ENCODE measurements at regions not wholly inside any gene's neighbourhood (a gene's known extent, or its start where the extent isn't known, plus 50 kb on each side); places are given as distances from the start of the nearest gene placed in this dataset.

- H3K14ac ChIP-seq (ENCODE audit: insufficient read depth, low read length), result no peak overlapping the region
- no peaks in the 10 kb centered on the region for H3K9me3 ChIP-seq (ENCODE audit: control insufficient read depth, low read depth, low read length)
- H2BK15ac ChIP-seq (ENCODE audit: low read depth, low read length), result no peak overlapping the region
- no peaks in the 10 kb centered on the region for H3K79me1 ChIP-seq (ENCODE audit: insufficient read depth, low read depth, low read length, poor library complexity, severe bottlenecking)
- H2BK5ac ChIP-seq (ENCODE audit: insufficient read length, low read length), result no peak overlapping the region
- H2BK120ac ChIP-seq (ENCODE audit: low read depth, low read length, poor library complexity, severe bottlenecking), result no peak overlapping the region
- H2AK5ac ChIP-seq (ENCODE audit: insufficient read length, low read length), result no peak overlapping the region
- peaks cover 27% of the 10 kb centered on the region for H3K27me3 Mint-ChIP-seq (ENCODE audit: low read depth)
- no peak overlapping the region for H3T11ph ChIP-seq (ENCODE audit: low read length)
- H3K56ac ChIP-seq (ENCODE audit: insufficient read length, low read depth, low read length), result no peak overlapping the region
- no peak overlapping the region for H2BK12ac ChIP-seq (ENCODE audit: insufficient read length, low read depth, low read length)
- no peak overlapping the region for H2AFZ ChIP-seq (ENCODE audit: low read length)
- H4K5ac ChIP-seq (ENCODE audit: insufficient read length, low read depth, low read length), result no peak overlapping the region
- no peak overlapping the region for H3K18ac ChIP-seq (ENCODE audit: insufficient read length, low read depth, low read length)
- H4K20me1 ChIP-seq (ENCODE audit: control insufficient read depth, insufficient read depth, insufficient read length), result no peaks in the 10 kb centered on the region
- no peak overlapping the region for H3K9ac ChIP-seq (ENCODE audit: extremely low read depth, insufficient read length, low read length)
- no peak overlapping the region for H3K4ac ChIP-seq (ENCODE audit: low read depth, low read length)
- no peaks in the 10 kb centered on the region; the same call in 1 of the 2 replicates for H3K27me3 ChIP-seq (ENCODE audit: insufficient read depth, low read length)
- H3K27ac Mint-ChIP-seq, result no peak overlapping the region
- H3K23me2 ChIP-seq (ENCODE audit: insufficient read length, low read depth, low read length, poor library complexity, severe bottlenecking), result peaks cover 7% of the 10 kb centered on the region
- no peak for DNase-seq
- H3K4me1 ChIP-seq (ENCODE audit: insufficient read depth, low read length), result no peaks in the 10 kb centered on the region
- no peak overlapping the region for H3K4me2 ChIP-seq (ENCODE audit: insufficient read depth, insufficient read length, low read length)
- no peak overlapping the region for H2BK20ac ChIP-seq (ENCODE audit: low read depth, low read length, poor library complexity, severe bottlenecking)
- H4K8ac ChIP-seq (replicated peaks; ENCODE audit: insufficient read length, low read depth, low read length), result no peak overlapping the region
- H3K79me2 ChIP-seq (ENCODE audit: insufficient read depth, low read length), result no peaks in the 10 kb centered on the region
- no peak overlapping the region for H4K91ac ChIP-seq (ENCODE audit: insufficient read length, low read depth, low read length)
- no peak overlapping the region; a peak in 1 of 5 replicates for H3K4me3 Mint-ChIP-seq
- no peaks in the 10 kb centered on the region for H3K36me3 Mint-ChIP-seq (ENCODE audit: insufficient read depth in 1 of 3, low read depth in 3 of 3)
- no peak overlapping the region for H3K27ac ChIP-seq (ENCODE audit: insufficient read length, low read depth, low read length)
- H3K9me3 Mint-ChIP-seq, result no peaks in the 10 kb centered on the region
- H3K4me1 Mint-ChIP-seq, result peaks cover 12% of the 10 kb centered on the region in 2 experiments
- peak; percentile 23; the same call in 2 of the 3 replicates for TF ChIP-seq CTCF (conservative IDR thresholded peaks at IDR 0.05)
- WGBS (ENCODE audit: extremely low coverage, insufficient read length, low lambda C conversion rate), result no CpG with 5 or more reads among the region's 3 CpGs
- H3K23ac ChIP-seq (ENCODE audit: insufficient read length, low read depth, low read length), result no peak overlapping the region
These were observed 156.6 kb downstream of the CYRIA start for GRCh38 chr2:16509042-16509441.

Measured in H9 (cell line).